ENCODE measurements at regions not wholly inside any gene's neighbourhood (a gene's known extent, or its start where the extent isn't known, plus 50 kb on each side); places are given as distances from the start of the nearest gene placed in this dataset.
"Not testable (repeated sequence)": the region's sequence is repeated elsewhere in the genome, so short reads cannot be mapped to it uniquely, and the experiment has no call there.

DNA sequence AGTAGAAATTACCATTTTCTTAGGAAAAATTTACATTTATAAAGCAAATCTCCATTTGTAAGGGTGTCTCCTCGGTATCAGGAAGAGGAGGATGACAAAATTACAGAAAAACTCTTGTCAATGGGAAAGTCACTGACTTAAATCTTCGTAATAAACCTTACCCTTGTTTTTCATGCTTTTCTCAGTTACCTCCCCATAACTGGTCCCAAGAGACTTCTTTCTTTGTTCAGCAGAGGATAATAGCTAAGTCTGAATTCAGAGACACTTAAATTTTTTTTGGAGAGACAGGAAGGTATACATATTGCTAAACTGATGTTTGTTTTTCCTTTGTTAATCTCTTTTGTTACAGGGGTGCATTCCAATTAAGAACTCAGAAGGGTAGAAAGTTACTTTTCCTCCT is 125.5 kb upstream of the JADE1 start:
- no peaks in the 10 kb centered on the region for H3K36me3 ChIP-seq
- intact Hi-C loops (cut with micrococcal nuclease): no loop called here
- peaks cover 2% of the 10 kb centered on the region for H3K4me1 ChIP-seq
- no peaks in the 10 kb centered on the region for H3K27me3 ChIP-seq (ENCODE audit: low read depth)
- H3K27ac ChIP-seq (replicated peaks): no peak overlapping the region
- no peak for DNase-seq
- H3K4me3 ChIP-seq: no peak overlapping the region
- TF ChIP-seq, protein P1, sequence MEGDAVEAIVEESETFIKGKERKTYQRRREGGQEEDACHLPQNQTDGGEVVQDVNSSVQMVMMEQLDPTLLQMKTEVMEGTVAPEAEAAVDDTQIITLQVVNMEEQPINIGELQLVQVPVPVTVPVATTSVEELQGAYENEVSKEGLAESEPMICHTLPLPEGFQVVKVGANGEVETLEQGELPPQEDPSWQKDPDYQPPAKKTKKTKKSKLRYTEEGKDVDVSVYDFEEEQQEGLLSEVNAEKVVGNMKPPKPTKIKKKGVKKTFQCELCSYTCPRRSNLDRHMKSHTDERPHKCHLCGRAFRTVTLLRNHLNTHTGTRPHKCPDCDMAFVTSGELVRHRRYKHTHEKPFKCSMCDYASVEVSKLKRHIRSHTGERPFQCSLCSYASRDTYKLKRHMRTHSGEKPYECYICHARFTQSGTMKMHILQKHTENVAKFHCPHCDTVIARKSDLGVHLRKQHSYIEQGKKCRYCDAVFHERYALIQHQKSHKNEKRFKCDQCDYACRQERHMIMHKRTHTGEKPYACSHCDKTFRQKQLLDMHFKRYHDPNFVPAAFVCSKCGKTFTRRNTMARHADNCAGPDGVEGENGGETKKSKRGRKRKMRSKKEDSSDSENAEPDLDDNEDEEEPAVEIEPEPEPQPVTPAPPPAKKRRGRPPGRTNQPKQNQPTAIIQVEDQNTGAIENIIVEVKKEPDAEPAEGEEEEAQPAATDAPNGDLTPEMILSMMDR (IDR thresholded peaks at IDR 0.05; ENCODE audit: borderline replicate concordance): no peak
- H3K9me3 ChIP-seq (replicated peaks): no peaks in the 10 kb centered on the region

DNA sequence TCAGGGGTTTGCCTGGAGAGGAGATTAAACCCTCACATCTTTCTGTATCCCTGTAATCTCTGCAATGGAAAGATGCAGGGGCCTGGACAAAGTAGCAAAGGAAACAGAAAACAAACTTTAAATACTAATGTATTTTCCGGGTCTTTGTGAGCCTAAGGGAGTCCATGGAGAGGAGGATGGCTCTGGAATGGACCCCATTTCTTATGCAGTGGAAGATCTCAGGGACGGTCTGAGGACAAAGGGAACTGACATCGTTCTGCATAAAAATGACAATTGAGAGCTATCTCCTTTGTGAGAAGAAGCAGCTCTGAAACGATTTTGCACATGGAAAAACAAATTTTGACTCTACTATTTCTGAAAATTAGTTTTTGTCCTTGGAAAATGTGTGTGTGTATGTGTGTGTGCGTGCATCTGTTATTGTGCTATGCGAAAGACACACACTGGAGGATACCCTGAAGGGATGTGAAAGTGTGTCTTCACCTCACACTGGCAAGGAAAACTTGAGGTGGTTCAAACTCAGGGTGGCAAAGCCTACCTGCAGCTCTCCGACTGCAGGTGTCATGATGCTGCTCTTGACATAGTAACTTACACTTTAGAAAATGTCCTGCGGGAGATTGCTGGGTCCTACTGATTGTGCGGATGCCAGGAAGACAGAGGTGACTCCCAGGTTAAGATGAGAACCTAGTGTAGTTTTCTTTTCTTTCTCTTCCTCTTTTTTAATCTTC is 126.4 kb upstream of the JADE1 start:
- no peak for DNase-seq
- TF ChIP-seq, protein P1 (IDR thresholded peaks at IDR 0.05; ENCODE audit: borderline replicate concordance): no peak
- Histone ChIP-seq H3K27me3 (ENCODE audit: low read depth) (no peaks in the 10 kb centered on the region), H3K27ac (replicated peaks) (no peak overlapping the region), H3K4me1 (peaks cover 4% of the 10 kb centered on the region), H3K9me3 (replicated peaks) (no peaks in the 10 kb centered on the region), H3K36me3 (no peaks in the 10 kb centered on the region), H3K4me3 (no peak overlapping the region)
- intact Hi-C loops (cut with micrococcal nuclease): no loop called here

DNA sequence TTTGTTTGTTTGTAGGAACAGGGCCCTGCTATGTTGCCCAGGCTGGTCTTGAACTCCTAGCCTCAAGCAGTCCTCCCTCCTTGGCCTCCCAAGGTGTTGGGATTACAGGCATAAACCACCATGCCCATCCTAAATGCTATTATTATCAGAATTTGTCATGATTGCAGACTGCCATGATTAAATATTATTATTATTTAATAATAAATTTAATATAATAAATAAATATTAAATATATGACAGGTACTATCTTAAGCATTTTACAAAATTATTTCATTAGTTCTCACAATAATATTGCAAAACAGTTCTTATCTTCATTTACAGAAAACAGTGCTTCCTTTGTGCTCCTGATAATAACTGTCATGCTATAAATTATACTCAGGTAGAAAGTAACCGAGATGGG is 133.4 kb upstream of the JADE1 start:
- intact Hi-C loops (cut with micrococcal nuclease): no loop called here
- no peak overlapping the region for H3K27ac ChIP-seq (replicated peaks)
- DNase-seq: no peak
- H3K36me3 ChIP-seq: no peaks in the 10 kb centered on the region
- H3K4me3 ChIP-seq: no peak overlapping the region
- H3K27me3 ChIP-seq (ENCODE audit: low read depth): no peaks in the 10 kb centered on the region
- TF ChIP-seq, protein P1 (IDR thresholded peaks at IDR 0.05; ENCODE audit: borderline replicate concordance): no peak
- peaks cover 4% of the 10 kb centered on the region for H3K4me1 ChIP-seq
- no peaks in the 10 kb centered on the region for H3K9me3 ChIP-seq (replicated peaks)

DNA sequence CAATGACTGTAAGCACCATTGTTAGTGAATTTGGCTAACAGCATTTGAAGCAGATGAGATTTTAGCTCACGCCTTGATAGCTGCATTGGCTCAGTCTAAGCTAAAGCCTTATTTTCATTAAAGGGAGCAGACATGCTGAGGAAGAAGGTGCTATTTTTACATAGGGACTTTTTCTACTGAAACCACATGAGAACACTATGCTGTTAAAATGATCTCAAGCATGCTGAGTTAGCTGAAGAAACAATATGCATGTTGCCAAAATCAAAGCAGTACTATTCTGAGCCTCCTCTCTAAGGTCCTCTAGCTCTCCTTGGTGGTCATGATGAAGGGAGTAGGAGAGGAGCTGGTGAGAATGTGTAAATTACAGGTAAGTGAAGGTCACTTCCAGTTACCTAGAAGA is 134.4 kb upstream of the JADE1 start:
- no peak for DNase-seq
- Histone ChIP-seq H3K36me3 (no peaks in the 10 kb centered on the region), H3K4me1 (peaks cover 4% of the 10 kb centered on the region), H3K27me3 (ENCODE audit: low read depth) (no peaks in the 10 kb centered on the region), H3K4me3 (no peak overlapping the region), H3K27ac (replicated peaks) (peak overlapping the region; percentile 53), H3K9me3 (replicated peaks) (no peaks in the 10 kb centered on the region)
- TF ChIP-seq, protein P1 (IDR thresholded peaks at IDR 0.05; ENCODE audit: borderline replicate concordance): peak; percentile 40
- intact Hi-C loops (cut with micrococcal nuclease): no loop called here

DNA sequence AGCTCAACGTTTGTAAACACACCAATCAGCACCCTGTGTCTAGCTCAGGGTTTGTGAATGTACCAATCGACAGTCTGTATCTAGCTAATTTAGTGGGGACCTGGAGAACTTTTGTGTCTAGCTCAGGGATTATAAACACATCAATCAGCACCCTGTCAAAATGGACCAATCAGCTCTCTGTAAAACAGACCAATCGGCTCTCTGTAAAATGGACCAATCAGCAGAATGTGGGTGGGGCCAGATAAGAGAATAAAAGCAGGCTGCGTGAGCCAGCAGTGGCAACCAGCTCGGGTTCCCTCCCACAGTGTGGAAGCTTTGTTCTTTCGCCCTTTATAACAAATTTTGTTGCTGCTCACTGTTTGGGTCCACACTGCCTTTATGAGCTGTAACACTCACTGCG is 136.3 kb upstream of the JADE1 start:
- H3K4me3 ChIP-seq; intact Hi-C loops (cut with micrococcal nuclease); DNase-seq; H3K4me1 ChIP-seq; H3K36me3 ChIP-seq; H3K9me3 ChIP-seq (replicated peaks); H3K27ac ChIP-seq (replicated peaks); H3K27me3 ChIP-seq (ENCODE audit: low read depth): not testable (repeated sequence)

DNA sequence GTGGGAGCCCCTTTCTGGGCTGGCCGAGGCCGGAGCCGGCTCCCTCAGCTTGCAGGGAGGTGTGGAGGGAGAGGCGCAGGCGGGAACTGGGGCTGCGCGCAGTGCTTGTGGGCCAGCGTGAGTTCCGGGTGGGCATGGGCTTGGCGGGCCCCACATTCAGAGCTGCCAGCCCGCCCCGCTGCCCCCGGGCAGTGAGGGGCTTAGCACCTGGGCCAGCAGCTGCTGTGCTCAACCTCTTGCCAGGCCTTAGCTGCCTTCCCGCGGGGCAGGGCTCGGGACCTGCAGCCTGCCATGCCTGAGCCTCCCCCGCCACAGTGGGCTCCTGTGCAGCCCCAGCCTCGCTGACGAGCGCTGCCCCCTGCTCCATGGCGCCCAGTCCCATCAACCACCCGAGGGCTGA is 136.9 kb upstream of the JADE1 start:
- intact Hi-C loops (cut with micrococcal nuclease); H3K27ac ChIP-seq (replicated peaks); H3K27me3 ChIP-seq (ENCODE audit: low read depth): not testable (repeated sequence)

More for the DNA sequence above, 136.9 kb upstream of the JADE1 start:
- DNase-seq; H3K4me3 ChIP-seq; H3K4me1 ChIP-seq; H3K36me3 ChIP-seq; H3K9me3 ChIP-seq (replicated peaks): not testable (repeated sequence)

Measured in left ventricle myocardium inferior (tissue), 1 donor.